Testis (tissue), 2 donors: ENCODE measurements at regions not wholly inside any gene's neighbourhood (a gene's known extent, or its start where the extent isn't known, plus 50 kb on each side); places are given as distances from the start of the nearest gene placed in this dataset.

ENCODE experiments used
- DNase-seq: peaks from one replicate; pipeline ENCODE4 v3.0.0-alpha.2; 2019
- H3K27ac ChIP-seq, 2 donors: fragments of 200-600 bp; sonication (generic); one replicate each; pipeline ENCODE4 v1.5.1; 2019
- H3K27me3 ChIP-seq: fragments of 200-600 bp; sonication (generic); one replicate; pipeline ENCODE4 v1.5.1; 2019
- H3K36me3 ChIP-seq: fragments of 200-600 bp; sonication (generic); one replicate; pipeline ENCODE4 v1.5.1; 2017; ENCODE audit warnings: low read depth; ENCODE audit errors: missing control alignments
- H3K4me1 ChIP-seq: fragments of 200-600 bp; sonication (generic); one replicate; pipeline ENCODE4 v1.5.1; 2019
- H3K4me3 ChIP-seq, 2 donors: fragments of 200-600 bp; sonication (generic); one replicate each; pipeline ENCODE4 v1.5.1; 2017 to 2019
- H3K9me3 ChIP-seq: fragments of 200-600 bp; sonication (generic); one replicate; pipeline ENCODE4 v1.5.1; 2017
- CTCF ChIP-seq, 3 experiments: fragments of 450-650 bp in 2 of 3; fragments of 200-600 bp in 1 of 3; sonication (generic) in 1 of 3; IDR thresholded peaks; one replicate each; pipeline ENCODE4 v1.5.1; 2016 to 2019; ENCODE audit warnings: antibody characterized with exemption in 3 of 3, mild to moderate bottlenecking in 2 of 3, moderate library complexity in 1 of 3
- POLR2A ChIP-seq: fragments of 450-650 bp; IDR thresholded peaks from one replicate; pipeline ENCODE4 v1.6.1; 2017; ENCODE audit warnings: antibody characterized with exemption, mild to moderate bottlenecking, moderate library complexity
- WGBS, 2 donors: methylation state at CpG; one replicate each; pipeline ENCODE4 v1.1.5; 2018; 5-methylcytosine and 5-hydroxymethylcytosine counted together
- intact Hi-C: fragments of 100-400 bp; cut with DNase I; formaldehyde crosslinking; loops from one replicate; pipeline ENCODE4 v1.15.1; 2023; ENCODE audit warnings: low total_unique reads

- H3K4me1 ChIP-seq, result no peaks in the 10 kb centered on the region
- H3K27ac ChIP-seq, result no peak overlapping the region
- DNase-seq, result no peak
- H3K36me3 ChIP-seq, result no peaks in the 10 kb centered on the region
- H3K9me3 ChIP-seq, result no peaks in the 10 kb centered on the region
- WGBS, 2 donors, result 32 to 35% methylated on average over 1 of the region's 1 CpG
- TF ChIP-seq CTCF (IDR thresholded peaks at IDR 0.05) (no peak), POLR2A (no peak)
- H3K27me3 ChIP-seq, result no peaks in the 10 kb centered on the region
- H3K4me3 ChIP-seq, result no peak overlapping the region
- intact Hi-C loops, result no loop called here
These were observed 406.1 kb downstream of the SLC4A3 start for GRCh38 chr2:220033546-220033945.

- no peak for DNase-seq
- intact Hi-C loops, result no loop called here
- Histone ChIP-seq H3K36me3 (no peaks in the 10 kb centered on the region), H3K27me3 (no peaks in the 10 kb centered on the region), H3K27ac (no peak overlapping the region), H3K4me1 (no peaks in the 10 kb centered on the region), H3K9me3 (no peaks in the 10 kb centered on the region), H3K4me3 (no peak overlapping the region)
- TF ChIP-seq CTCF (IDR thresholded peaks at IDR 0.05), result no peak
- no peak for TF ChIP-seq POLR2A
These were observed 407.1 kb downstream of the SLC4A3 start for GRCh38 chr2:220034426-220035130.

- DNase-seq, result no peak
- H3K27ac ChIP-seq, result no peak overlapping the region
- intact Hi-C loops, result no loop called here
- no peaks in the 10 kb centered on the region for H3K27me3 ChIP-seq
- H3K4me3 ChIP-seq, result no peak overlapping the region
- no peaks in the 10 kb centered on the region for H3K9me3 ChIP-seq
- TF ChIP-seq POLR2A, result no peak
- no peak for TF ChIP-seq CTCF (IDR thresholded peaks at IDR 0.05)
- H3K36me3 ChIP-seq, result no peaks in the 10 kb centered on the region
- no peaks in the 10 kb centered on the region for H3K4me1 ChIP-seq
These were observed 409.0 kb downstream of the SLC4A3 start for GRCh38 chr2:220036431-220036830.

GRCh38 chr2:220040346-220040745 lies 412.9 kb downstream of the SLC4A3 start:
- H3K4me1 ChIP-seq, result no peaks in the 10 kb centered on the region
- H3K36me3 ChIP-seq, result no peaks in the 10 kb centered on the region
- intact Hi-C loops, result no loop called here
- no peak for DNase-seq
- 84 to 94% methylated on average over 5 of the region's 5 CpGs for WGBS, 2 donors
- H3K9me3 ChIP-seq, result no peaks in the 10 kb centered on the region
- H3K4me3 ChIP-seq, result no peak overlapping the region
- no peaks in the 10 kb centered on the region for H3K27me3 ChIP-seq
- TF ChIP-seq CTCF (IDR thresholded peaks at IDR 0.05), result no peak
- TF ChIP-seq POLR2A, result no peak
- H3K27ac ChIP-seq, result no peak overlapping the region

- no peaks in the 10 kb centered on the region for H3K4me1 ChIP-seq
- no peak overlapping the region for H3K27ac ChIP-seq
- DNase-seq, result no peak
- H3K27me3 ChIP-seq, result no peaks in the 10 kb centered on the region
- intact Hi-C loops, result no loop called here
- no peak for TF ChIP-seq POLR2A
- H3K4me3 ChIP-seq, result no peak overlapping the region
- no peaks in the 10 kb centered on the region for H3K36me3 ChIP-seq
- no peaks in the 10 kb centered on the region for H3K9me3 ChIP-seq
- WGBS, 2 donors, result 62 to 73% methylated on average over 9 of the region's 9 CpGs
These were observed 414.0 kb downstream of the SLC4A3 start for GRCh38 chr2:220041447-220041846.
